HEK293 (cell line): ENCODE measurements at regions not wholly inside any gene's neighbourhood (a gene's known extent, or its start where the extent isn't known, plus 50 kb on each side); places are given as distances from the start of the nearest gene placed in this dataset.

ENCODE experiments used
- EGR2 ChIP-seq: fragments of 450-650 bp; formaldehyde crosslinking; IDR thresholded peaks from 2 replicates; pipeline ENCODE4 v1.5.1; 2016; ENCODE audit warnings: low read depth, missing biosample characterization, missing genetic modification characterization
- KLF9 ChIP-seq: fragments of 450-650 bp; formaldehyde crosslinking; IDR thresholded peaks from 2 replicates; pipeline ENCODE4 v1.5.1; 2016; ENCODE audit warnings: missing biosample characterization, missing genetic modification characterization, low read depth
- YY1 ChIP-seq: fragments of 450-650 bp; formaldehyde crosslinking; IDR thresholded peaks from 2 replicates; pipeline ENCODE4 v1.5.1; 2018; ENCODE audit warnings: missing biosample characterization, missing genetic modification characterization
- ZNF24 ChIP-seq: fragments of 450-650 bp; formaldehyde crosslinking; IDR thresholded peaks from 2 replicates; pipeline ENCODE4 v1.5.1; 2016; ENCODE audit warnings: missing biosample characterization, missing genetic modification characterization
- TF ChIP-seq, protein P1 (sequence below): fragments of 450-650 bp; formaldehyde crosslinking; IDR thresholded peaks from 2 replicates; pipeline ENCODE4 v1.5.1; 2016; ENCODE audit warnings: missing biosample characterization, missing genetic modification characterization

DNA sequence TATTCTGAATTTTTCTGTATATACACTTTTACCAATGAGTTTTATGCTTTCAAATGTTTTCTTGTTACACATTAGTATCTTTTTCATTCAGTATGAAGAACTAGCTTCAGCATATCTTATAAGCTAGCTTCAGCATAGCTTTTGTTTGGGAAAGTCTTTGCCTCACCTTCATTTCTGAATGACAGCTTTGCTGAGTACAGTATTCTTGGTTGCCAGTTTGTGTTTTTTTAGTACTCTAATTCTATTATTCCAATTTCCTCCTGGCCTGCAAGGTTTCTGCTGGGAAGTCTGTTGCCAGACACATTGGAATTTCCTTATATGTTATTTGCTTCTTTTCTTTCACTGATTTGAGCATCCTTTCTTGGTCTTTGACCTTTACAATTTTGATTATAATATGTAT, 278.8 kb downstream of the SPATA18 start:
- TF ChIP-seq, protein P1, sequence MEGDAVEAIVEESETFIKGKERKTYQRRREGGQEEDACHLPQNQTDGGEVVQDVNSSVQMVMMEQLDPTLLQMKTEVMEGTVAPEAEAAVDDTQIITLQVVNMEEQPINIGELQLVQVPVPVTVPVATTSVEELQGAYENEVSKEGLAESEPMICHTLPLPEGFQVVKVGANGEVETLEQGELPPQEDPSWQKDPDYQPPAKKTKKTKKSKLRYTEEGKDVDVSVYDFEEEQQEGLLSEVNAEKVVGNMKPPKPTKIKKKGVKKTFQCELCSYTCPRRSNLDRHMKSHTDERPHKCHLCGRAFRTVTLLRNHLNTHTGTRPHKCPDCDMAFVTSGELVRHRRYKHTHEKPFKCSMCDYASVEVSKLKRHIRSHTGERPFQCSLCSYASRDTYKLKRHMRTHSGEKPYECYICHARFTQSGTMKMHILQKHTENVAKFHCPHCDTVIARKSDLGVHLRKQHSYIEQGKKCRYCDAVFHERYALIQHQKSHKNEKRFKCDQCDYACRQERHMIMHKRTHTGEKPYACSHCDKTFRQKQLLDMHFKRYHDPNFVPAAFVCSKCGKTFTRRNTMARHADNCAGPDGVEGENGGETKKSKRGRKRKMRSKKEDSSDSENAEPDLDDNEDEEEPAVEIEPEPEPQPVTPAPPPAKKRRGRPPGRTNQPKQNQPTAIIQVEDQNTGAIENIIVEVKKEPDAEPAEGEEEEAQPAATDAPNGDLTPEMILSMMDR (tag by site-specific recombination), result no peak
- TF ChIP-seq EGR2 (tag by site-specific recombination) (no peak), KLF9 (tag by site-specific recombination) (no peak), ZNF24 (tag by site-specific recombination) (no peak), YY1 (tag by site-specific recombination) (no peak)
